ENCODE measurements at regions not wholly inside any gene's neighbourhood (a gene's known extent, or its start where the extent isn't known, plus 50 kb on each side); places are given as distances from the start of the nearest gene placed in this dataset.

- H3K4ac ChIP-seq (ENCODE audit: low read depth in 1 of 2, low read length in 2 of 2), result no peak overlapping the region
- 91% methylated on average over 2 of the region's 2 CpGs for WGBS
- H2BK5ac ChIP-seq (ENCODE audit: low read depth, low read length, poor library complexity, severe bottlenecking), result no peak overlapping the region
- no peak overlapping the region for H2AK5ac ChIP-seq (ENCODE audit: low read length, severe bottlenecking)
- H3K27ac ChIP-seq (ENCODE audit: low read length, poor library complexity, severe bottlenecking), result no peak overlapping the region
- H4K91ac ChIP-seq (ENCODE audit: low read length), result no peak overlapping the region
- no peaks in the 10 kb centered on the region for H3K79me1 ChIP-seq (replicated peaks; ENCODE audit: low read length, poor library complexity, severe bottlenecking)
- no peak overlapping the region for H2BK12ac ChIP-seq (ENCODE audit: low read length in 2 of 2)
- H3K23ac ChIP-seq (ENCODE audit: low read length in 2 of 2), result no peak overlapping the region
- H2BK15ac ChIP-seq (ENCODE audit: low read depth, poor library complexity, severe bottlenecking), result no peak overlapping the region
- no peak overlapping the region for H3K18ac ChIP-seq (ENCODE audit: low read depth in 1 of 2, low read length in 2 of 2)
- H4K8ac ChIP-seq (ENCODE audit: low read length), result no peak overlapping the region
- DNase-seq, result no peak
- no peaks in the 10 kb centered on the region for H3K27me3 ChIP-seq (ENCODE audit: control insufficient read depth in 1 of 2, insufficient read depth in 1 of 2, low read length in 2 of 2)
- no peak overlapping the region for H3K14ac ChIP-seq (ENCODE audit: low read length in 2 of 2)
- H3K4me3 ChIP-seq (ENCODE audit: insufficient read depth in 1 of 2, low read depth in 1 of 2, low read length in 2 of 2), result no peak overlapping the region
- H3K4me1 ChIP-seq (ENCODE audit: control insufficient read depth, insufficient read depth, low read depth, low read length), result peaks cover 5% of the 10 kb centered on the region
- H2BK120ac ChIP-seq (ENCODE audit: low read depth, low read length), result no peak overlapping the region
- H3K9ac ChIP-seq (ENCODE audit: low read length), result no peak overlapping the region
- no peak overlapping the region for H2AFZ ChIP-seq (ENCODE audit: low read depth, low read length)
- no peaks in the 10 kb centered on the region for H3K36me3 ChIP-seq (ENCODE audit: control insufficient read depth in 1 of 2, insufficient read depth in 2 of 2, low read depth in 1 of 2, low read length in 2 of 2)
- no peaks in the 10 kb centered on the region for H3K9me3 ChIP-seq (ENCODE audit: control insufficient read depth, low read length)
- no peak overlapping the region for H3K4me2 ChIP-seq (ENCODE audit: low read length, poor library complexity, severe bottlenecking)
These were observed 107.5 kb downstream of the DCLK3 start for GRCh38 chr3:36656873-36657272.

GRCh38 chr3:36653095-36653494 lies 111.3 kb downstream of the DCLK3 start:
- H3K23ac ChIP-seq (ENCODE audit: low read length in 2 of 2), result no peak overlapping the region
- H3K14ac ChIP-seq (ENCODE audit: low read length in 2 of 2), result peak overlapping the region in 1 of 2 experiments; percentile 51
- H3K4me2 ChIP-seq (ENCODE audit: low read length, poor library complexity, severe bottlenecking), result no peak overlapping the region
- no peak overlapping the region for H3K4me3 ChIP-seq (ENCODE audit: insufficient read depth in 1 of 2, low read depth in 1 of 2, low read length in 2 of 2)
- DNase-seq, result peak; percentile 51
- H2AK5ac ChIP-seq (ENCODE audit: low read length, severe bottlenecking), result no peak overlapping the region
- no peak overlapping the region for H4K91ac ChIP-seq (ENCODE audit: low read length)
- no peaks in the 10 kb centered on the region for H3K27me3 ChIP-seq (ENCODE audit: control insufficient read depth in 1 of 2, insufficient read depth in 1 of 2, low read length in 2 of 2)
- H3K18ac ChIP-seq (ENCODE audit: low read depth in 1 of 2, low read length in 2 of 2), result no peak overlapping the region
- H3K79me1 ChIP-seq (replicated peaks; ENCODE audit: low read length, poor library complexity, severe bottlenecking), result no peaks in the 10 kb centered on the region
- H2BK12ac ChIP-seq (ENCODE audit: low read length in 2 of 2), result no peak overlapping the region
- H3K9me3 ChIP-seq (ENCODE audit: control insufficient read depth, low read length), result no peaks in the 10 kb centered on the region
- H3K4ac ChIP-seq (ENCODE audit: low read depth in 1 of 2, low read length in 2 of 2), result no peak overlapping the region
- H2BK120ac ChIP-seq (ENCODE audit: low read depth, low read length), result no peak overlapping the region
- no peak overlapping the region for H3K27ac ChIP-seq (ENCODE audit: low read length, poor library complexity, severe bottlenecking)
- peak overlapping the region; percentile 7 for H2AFZ ChIP-seq (ENCODE audit: low read depth, low read length)
- no peak overlapping the region for H4K8ac ChIP-seq (ENCODE audit: low read length)
- H3K36me3 ChIP-seq (ENCODE audit: control insufficient read depth in 1 of 2, insufficient read depth in 2 of 2, low read depth in 1 of 2, low read length in 2 of 2), result no peaks in the 10 kb centered on the region
- H2BK15ac ChIP-seq (ENCODE audit: low read depth, poor library complexity, severe bottlenecking), result no peak overlapping the region
- H2BK5ac ChIP-seq (ENCODE audit: low read depth, low read length, poor library complexity, severe bottlenecking), result no peak overlapping the region
- H3K9ac ChIP-seq (ENCODE audit: low read length), result no peak overlapping the region
- peaks cover 12% of the 10 kb centered on the region for H3K4me1 ChIP-seq (ENCODE audit: control insufficient read depth, insufficient read depth, low read depth, low read length)

GRCh38 chr3:36652104-36652503 lies 112.2 kb downstream of the DCLK3 start:
- Histone ChIP-seq H3K4me1 (ENCODE audit: control insufficient read depth, insufficient read depth, low read depth, low read length) (peaks cover 12% of the 10 kb centered on the region), H2BK5ac (ENCODE audit: low read depth, low read length, poor library complexity, severe bottlenecking) (no peak overlapping the region), H3K27me3 (ENCODE audit: control insufficient read depth in 1 of 2, insufficient read depth in 1 of 2, low read length in 2 of 2) (no peaks in the 10 kb centered on the region), H2BK120ac (ENCODE audit: low read depth, low read length) (no peak overlapping the region), H3K23ac (ENCODE audit: low read length in 2 of 2) (no peak overlapping the region), H3K18ac (ENCODE audit: low read depth in 1 of 2, low read length in 2 of 2) (no peak overlapping the region), H4K91ac (ENCODE audit: low read length) (no peak overlapping the region), H3K4me2 (ENCODE audit: low read length, poor library complexity, severe bottlenecking) (no peak overlapping the region), H3K27ac (ENCODE audit: low read length, poor library complexity, severe bottlenecking) (no peak overlapping the region), H3K79me1 (replicated peaks; ENCODE audit: low read length, poor library complexity, severe bottlenecking) (no peaks in the 10 kb centered on the region), H4K8ac (ENCODE audit: low read length) (no peak overlapping the region), H2BK12ac (ENCODE audit: low read length in 2 of 2) (no peak overlapping the region), H3K4me3 (ENCODE audit: insufficient read depth in 1 of 2, low read depth in 1 of 2, low read length in 2 of 2) (no peak overlapping the region), H3K36me3 (ENCODE audit: control insufficient read depth in 1 of 2, insufficient read depth in 2 of 2, low read depth in 1 of 2, low read length in 2 of 2) (no peaks in the 10 kb centered on the region), H3K4ac (ENCODE audit: low read depth in 1 of 2, low read length in 2 of 2) (no peak overlapping the region), H2AFZ (ENCODE audit: low read depth, low read length) (no peak overlapping the region), H3K14ac (ENCODE audit: low read length in 2 of 2) (no peak overlapping the region), H3K9ac (ENCODE audit: low read length) (no peak overlapping the region), H2AK5ac (ENCODE audit: low read length, severe bottlenecking) (no peak overlapping the region), H3K9me3 (ENCODE audit: control insufficient read depth, low read length) (no peaks in the 10 kb centered on the region), H2BK15ac (ENCODE audit: low read depth, poor library complexity, severe bottlenecking) (no peak overlapping the region)
- no CpG with 5 or more reads among the region's 1 CpG for WGBS
- DNase-seq, result no peak

- H2BK12ac ChIP-seq (ENCODE audit: low read length in 2 of 2), result no peak overlapping the region
- no peak overlapping the region for H3K9ac ChIP-seq (ENCODE audit: low read length)
These were observed 114.1 kb downstream of the DCLK3 start for GRCh38 chr3:36650271-36650671.

More at GRCh38 chr3:36650271-36650671, 114.1 kb downstream of the DCLK3 start:
- Histone ChIP-seq H3K9me3 (ENCODE audit: control insufficient read depth, low read length) (no peaks in the 10 kb centered on the region), H2BK15ac (ENCODE audit: low read depth, poor library complexity, severe bottlenecking) (no peak overlapping the region), H3K4me3 (ENCODE audit: insufficient read depth in 1 of 2, low read depth in 1 of 2, low read length in 2 of 2) (no peak overlapping the region), H3K79me1 (replicated peaks; ENCODE audit: low read length, poor library complexity, severe bottlenecking) (no peaks in the 10 kb centered on the region), H3K14ac (ENCODE audit: low read length in 2 of 2) (no peak overlapping the region), H2AFZ (ENCODE audit: low read depth, low read length) (no peak overlapping the region), H3K23ac (ENCODE audit: low read length in 2 of 2) (no peak overlapping the region), H3K27me3 (ENCODE audit: control insufficient read depth in 1 of 2, insufficient read depth in 1 of 2, low read length in 2 of 2) (no peaks in the 10 kb centered on the region), H2BK120ac (ENCODE audit: low read depth, low read length) (no peak overlapping the region), H3K4me1 (ENCODE audit: control insufficient read depth, insufficient read depth, low read depth, low read length) (peaks cover 12% of the 10 kb centered on the region), H4K8ac (ENCODE audit: low read length) (no peak overlapping the region), H2BK5ac (ENCODE audit: low read depth, low read length, poor library complexity, severe bottlenecking) (no peak overlapping the region), H3K27ac (ENCODE audit: low read length, poor library complexity, severe bottlenecking) (peak overlapping the region; percentile 73), H3K4me2 (ENCODE audit: low read length, poor library complexity, severe bottlenecking) (no peak overlapping the region), H3K36me3 (ENCODE audit: control insufficient read depth in 1 of 2, insufficient read depth in 2 of 2, low read depth in 1 of 2, low read length in 2 of 2) (no peaks in the 10 kb centered on the region), H3K4ac (ENCODE audit: low read depth in 1 of 2, low read length in 2 of 2) (no peak overlapping the region), H3K18ac (ENCODE audit: low read depth in 1 of 2, low read length in 2 of 2) (no peak overlapping the region), H4K91ac (ENCODE audit: low read length) (no peak overlapping the region), H2AK5ac (ENCODE audit: low read length, severe bottlenecking) (no peak overlapping the region)
- DNase-seq, result peak; percentile 29

Data from mesenchymal stem cell (in vitro differentiated cells and primary cell).